ENCODE measurements at regions not wholly inside any gene's neighbourhood (a gene's known extent, or its start where the extent isn't known, plus 50 kb on each side); places are given as distances from the start of the nearest gene placed in this dataset.

- no CpG with 5 or more reads among the region's 2 CpGs for WGBS, 2 experiments (ENCODE audit: extremely low coverage in 2 of 2, insufficient read length in 1 of 2)
- POLR2A ChIA-PET (ENCODE audit: unreplicated experiment): no interaction called here
- Histone ChIP-seq H3K9ac (ENCODE audit: low read depth, low read length) (no peak overlapping the region), H4K20me1 (ENCODE audit: insufficient read depth, low read length) (no peaks in the 10 kb centered on the region), H2BK5ac (ENCODE audit: low read depth, low read length, poor library complexity, severe bottlenecking) (no peak overlapping the region), H2AK5ac (ENCODE audit: low read depth, low read length) (no peak overlapping the region), H3K36me3 (ENCODE audit: control insufficient read depth, insufficient read depth, low read length) (no peaks in the 10 kb centered on the region), H3K27ac (ENCODE audit: insufficient read depth, low read length) (no peak overlapping the region), H3K79me1 (ENCODE audit: low read depth in 1 of 2, low read length in 2 of 2) (no peaks in the 10 kb centered on the region), H4K91ac (ENCODE audit: insufficient read depth, low read depth, low read length) (no peak overlapping the region), H3K4me3 (ENCODE audit: insufficient read depth, low read depth, low read length) (no peak overlapping the region), H3K4me1 (ENCODE audit: control insufficient read depth, insufficient read depth, low read length) (no peaks in the 10 kb centered on the region), H2BK15ac (ENCODE audit: low read depth, low read length) (no peak overlapping the region), H3K9me3 (ENCODE audit: control insufficient read depth, insufficient read depth, low read length) (no peaks in the 10 kb centered on the region), H3K4ac (ENCODE audit: low read depth, low read length) (no peak overlapping the region), H2BK20ac (ENCODE audit: low read depth, low read length) (no peak overlapping the region), H3K27me3 (ENCODE audit: control insufficient read depth, insufficient read depth, low read length) (no peaks in the 10 kb centered on the region), H3K23ac (ENCODE audit: low read depth, low read length) (no peak overlapping the region), H2AK9ac (replicated peaks; ENCODE audit: low read depth, low read length, poor library complexity) (no peak overlapping the region), H3K9me1 (ENCODE audit: insufficient read depth, low read length) (no peaks in the 10 kb centered on the region), H2BK120ac (ENCODE audit: low read depth, low read length) (no peak overlapping the region), H3K14ac (replicated peaks; ENCODE audit: low read depth, low read length) (no peak overlapping the region), H4K8ac (ENCODE audit: low read depth in 2 of 2, low read length in 2 of 2) (no peak overlapping the region), H3K18ac (ENCODE audit: low read depth, low read length) (no peak overlapping the region), H3K56ac (ENCODE audit: extremely low read depth, insufficient read depth, low read length) (no peak overlapping the region), H2AFZ (replicated peaks; ENCODE audit: low read length, poor library complexity) (no peak overlapping the region), H4K5ac (ENCODE audit: low read depth, low read length) (no peak overlapping the region), H3K4me2 (ENCODE audit: low read depth, low read length) (no peak overlapping the region)
- TF ChIP-seq POLR2A (IDR thresholded peaks at IDR 0.05; ENCODE audit: low read depth, low read length): no peak
- TF ChIP-seq FOS (IDR thresholded peaks at IDR 0.05; ENCODE audit: low read depth, low read length): no peak
- no peak for TF ChIP-seq RFX5 (IDR thresholded peaks at IDR 0.05; ENCODE audit: low read depth, low read length)
- TF ChIP-seq MAZ (IDR thresholded peaks at IDR 0.05; ENCODE audit: borderline replicate concordance, low read depth, low read length): no peak
- TF ChIP-seq, protein P1, sequence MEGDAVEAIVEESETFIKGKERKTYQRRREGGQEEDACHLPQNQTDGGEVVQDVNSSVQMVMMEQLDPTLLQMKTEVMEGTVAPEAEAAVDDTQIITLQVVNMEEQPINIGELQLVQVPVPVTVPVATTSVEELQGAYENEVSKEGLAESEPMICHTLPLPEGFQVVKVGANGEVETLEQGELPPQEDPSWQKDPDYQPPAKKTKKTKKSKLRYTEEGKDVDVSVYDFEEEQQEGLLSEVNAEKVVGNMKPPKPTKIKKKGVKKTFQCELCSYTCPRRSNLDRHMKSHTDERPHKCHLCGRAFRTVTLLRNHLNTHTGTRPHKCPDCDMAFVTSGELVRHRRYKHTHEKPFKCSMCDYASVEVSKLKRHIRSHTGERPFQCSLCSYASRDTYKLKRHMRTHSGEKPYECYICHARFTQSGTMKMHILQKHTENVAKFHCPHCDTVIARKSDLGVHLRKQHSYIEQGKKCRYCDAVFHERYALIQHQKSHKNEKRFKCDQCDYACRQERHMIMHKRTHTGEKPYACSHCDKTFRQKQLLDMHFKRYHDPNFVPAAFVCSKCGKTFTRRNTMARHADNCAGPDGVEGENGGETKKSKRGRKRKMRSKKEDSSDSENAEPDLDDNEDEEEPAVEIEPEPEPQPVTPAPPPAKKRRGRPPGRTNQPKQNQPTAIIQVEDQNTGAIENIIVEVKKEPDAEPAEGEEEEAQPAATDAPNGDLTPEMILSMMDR (conservative IDR thresholded peaks at IDR 0.05; ENCODE audit: low read depth, low read length): no peak
- TF ChIP-seq SMC3 (IDR thresholded peaks at IDR 0.05; ENCODE audit: low read depth, low read length): no peak
- no peak for TF ChIP-seq CEBPB (IDR thresholded peaks at IDR 0.05; ENCODE audit: low read depth, low read length)
- TF ChIP-seq BHLHE40 (IDR thresholded peaks at IDR 0.05; ENCODE audit: low read depth, low read length): no peak
- no peak for TF ChIP-seq CHD1 (IDR thresholded peaks at IDR 0.05; ENCODE audit: low read depth, low read length)
- TF ChIP-seq RAD21 (IDR thresholded peaks at IDR 0.05; ENCODE audit: low read length): no peak
- TF ChIP-seq ELK1 (IDR thresholded peaks at IDR 0.05; ENCODE audit: borderline replicate concordance, low read depth, low read length): no peak
- no peak for TF ChIP-seq USF2 (IDR thresholded peaks at IDR 0.05; ENCODE audit: low read depth, low read length)
- no peak for TF ChIP-seq MAFK (IDR thresholded peaks at IDR 0.05; ENCODE audit: low read depth, low read length)
- no peak for TF ChIP-seq NFE2L2 (IDR thresholded peaks at IDR 0.05; ENCODE audit: low read depth, low read length)
- TF ChIP-seq RCOR1 (IDR thresholded peaks at IDR 0.05; ENCODE audit: insufficient replicate concordance, low read length): no peak
- TF ChIP-seq MXI1 (IDR thresholded peaks at IDR 0.05; ENCODE audit: borderline replicate concordance, low read depth, low read length): no peak
- ATAC-seq (ENCODE audit: low read depth): no peak
- dilution Hi-C loops (cut with HindIII; ENCODE audit: low sequenced_read_pairs, unreplicated experiment): no loop called here
- intact Hi-C loops (cut with micrococcal nuclease): no loop called here
- CTCF ChIA-PET: no interaction called here
- in situ Hi-C loops (cut with MboI; ENCODE audit: low sequenced_read_pairs): no loop called here
- DNase-seq: no peak
- no TSS peak for BruUV-seq (replicated peaks)
Observed at GRCh38 chr6:27542485-27542884, 69.6 kb upstream of the ZNF184 start.

Measured in IMR-90 (cell line).